GM12891 (cell line): ENCODE measurements at regions not wholly inside any gene's neighbourhood (a gene's known extent, or its start where the extent isn't known, plus 50 kb on each side); places are given as distances from the start of the nearest gene placed in this dataset.

Experiments used
- DNase-seq: peaks from one replicate; pipeline ENCODE4 v3.0.0; 2011; ENCODE audit warnings: low spot score; ENCODE audit not compliant: insufficient read length
- FAIRE-seq: peaks from 2 replicates; lab custom pipeline; 2011; peaks lifted over from hg19 to GRCh38; lab: Jason Lieb, UNC
- PAX5 ChIP-seq: IDR thresholded peaks from 2 replicates; pipeline ENCODE4 v1.6.1; 2011; ENCODE audit warnings: low read length, moderate library complexity, mild to moderate bottlenecking; ENCODE audit not compliant: insufficient read depth, severe bottlenecking
- POLR2A ChIP-seq: IDR thresholded peaks from 2 replicates; pipeline ENCODE4 v1.6.1; 2011; ENCODE audit warnings: low read depth, low read length, control low read depth
- POLR2AphosphoS5 ChIP-seq: IDR thresholded peaks from 2 replicates; pipeline ENCODE4 v1.6.1; 2011; ENCODE audit warnings: low read depth, low read length, control low read depth
- POU2F2 ChIP-seq: IDR thresholded peaks from 2 replicates; pipeline ENCODE4 v1.6.1; 2011; ENCODE audit warnings: low read depth, mild to moderate bottlenecking, control low read depth, low read length, moderate library complexity
- SPI1 ChIP-seq: IDR thresholded peaks from 2 replicates; pipeline ENCODE4 v1.6.1; 2011; ENCODE audit warnings: low read depth, low read length, control low read depth
- TAF1 ChIP-seq: IDR thresholded peaks from 2 replicates; pipeline ENCODE4 v1.6.1; 2011; ENCODE audit warnings: low read depth, low read length, control low read depth

DNA sequence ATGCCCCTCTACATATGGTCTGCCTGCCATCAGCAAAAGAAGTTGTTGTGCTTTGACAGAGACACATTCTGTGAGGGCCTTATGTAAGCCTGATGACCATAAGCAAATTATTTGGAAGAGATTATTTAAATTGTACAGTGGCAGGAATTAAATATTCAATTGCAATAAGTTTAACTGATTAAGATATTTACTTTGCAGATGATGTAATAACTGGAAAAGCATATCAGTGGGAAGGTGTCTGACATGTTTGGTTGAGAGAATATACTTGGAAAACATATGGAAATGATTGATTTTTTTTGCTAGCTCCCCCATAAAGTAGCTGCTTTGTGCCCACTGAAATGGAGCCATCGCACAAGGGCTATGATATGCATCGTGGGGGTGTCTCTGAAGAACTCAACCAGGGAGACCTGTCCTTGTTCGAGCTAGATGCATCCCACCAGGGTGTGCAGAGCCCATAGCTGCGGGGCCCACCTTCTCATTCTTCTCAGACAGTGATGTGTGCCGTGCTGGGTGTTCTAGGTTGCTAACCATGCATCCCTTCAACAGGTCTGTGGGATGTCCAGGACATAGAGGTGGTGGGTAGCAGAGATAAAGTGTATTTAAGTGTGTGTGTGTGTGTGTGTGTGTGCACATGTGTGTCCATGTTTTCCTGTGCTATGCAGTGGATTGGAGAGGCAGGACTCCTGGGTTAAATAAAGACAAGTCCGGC lies 90.4 kb upstream of the PARD3B start:
- no peak for TF ChIP-seq POLR2A
- no peak for TF ChIP-seq PAX5
- no peak for TF ChIP-seq TAF1
- TF ChIP-seq POU2F2 = no peak
- TF ChIP-seq POLR2AphosphoS5 = no peak
- no peak for FAIRE-seq
- no peak for DNase-seq

DNA sequence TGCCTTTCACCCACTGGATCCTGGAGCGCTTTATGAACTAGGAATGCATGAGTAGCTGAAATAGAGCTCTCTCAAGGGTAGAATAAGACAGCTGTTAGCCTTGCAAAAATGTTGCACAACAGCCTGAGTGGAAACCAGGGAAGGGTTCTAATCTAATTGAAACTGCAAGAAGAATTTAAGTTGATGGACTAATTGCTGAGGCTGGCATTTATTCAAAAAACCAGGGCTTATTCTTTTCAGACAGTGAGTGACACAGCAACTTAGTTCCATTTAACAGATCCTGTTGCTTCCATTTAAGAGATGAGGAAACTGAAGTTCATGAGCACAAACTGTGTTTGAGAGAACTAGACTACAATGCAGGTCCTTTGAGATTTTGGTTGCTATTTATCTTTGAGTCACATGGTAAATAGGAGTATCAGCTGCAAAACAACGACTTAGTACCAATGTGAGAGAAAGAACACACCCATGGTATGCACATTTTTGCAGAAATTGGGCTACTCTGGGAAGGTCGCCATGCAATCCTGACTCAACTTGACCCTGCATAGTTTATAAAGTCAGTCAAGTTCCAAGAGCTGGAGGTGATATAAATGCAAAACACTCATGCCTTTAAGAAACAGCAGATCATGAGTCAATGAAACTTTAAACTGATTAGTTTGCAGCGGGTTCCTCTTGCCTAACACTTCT lies 76.4 kb upstream of the PARD3B start:
- DNase-seq = no peak
- TF ChIP-seq POU2F2 (no peak), TAF1 (no peak), POLR2AphosphoS5 (no peak), POLR2A (no peak), PAX5 (no peak), SPI1 (no peak)
- FAIRE-seq = no peak

DNA sequence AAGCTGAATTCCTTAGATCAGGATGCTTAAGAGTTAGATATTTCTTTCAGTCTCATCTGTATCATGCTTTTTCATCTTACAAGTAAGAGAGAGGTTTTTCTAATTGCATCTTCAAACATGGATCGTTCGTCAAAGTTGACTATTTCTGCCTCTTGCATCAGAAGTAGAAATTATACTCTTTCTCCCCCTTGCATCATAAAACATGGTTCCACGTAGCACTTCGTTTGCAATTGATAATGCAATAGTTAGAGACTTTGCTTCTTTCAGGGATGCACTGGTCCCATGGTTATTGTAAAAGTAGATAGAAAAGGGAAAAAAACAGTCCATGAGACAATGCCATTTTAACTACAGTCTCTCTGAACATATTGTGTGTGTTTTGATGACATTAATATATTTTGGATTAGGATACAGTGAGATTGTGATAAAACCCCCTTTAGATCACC lies 75.1 kb upstream of the PARD3B start:
- no peak for FAIRE-seq
- TF ChIP-seq POLR2A = no peak
- TF ChIP-seq SPI1 = no peak
- TF ChIP-seq PAX5 = no peak
- no peak for TF ChIP-seq POU2F2
- no peak for TF ChIP-seq TAF1
- TF ChIP-seq POLR2AphosphoS5 = no peak
- DNase-seq = no peak

DNA sequence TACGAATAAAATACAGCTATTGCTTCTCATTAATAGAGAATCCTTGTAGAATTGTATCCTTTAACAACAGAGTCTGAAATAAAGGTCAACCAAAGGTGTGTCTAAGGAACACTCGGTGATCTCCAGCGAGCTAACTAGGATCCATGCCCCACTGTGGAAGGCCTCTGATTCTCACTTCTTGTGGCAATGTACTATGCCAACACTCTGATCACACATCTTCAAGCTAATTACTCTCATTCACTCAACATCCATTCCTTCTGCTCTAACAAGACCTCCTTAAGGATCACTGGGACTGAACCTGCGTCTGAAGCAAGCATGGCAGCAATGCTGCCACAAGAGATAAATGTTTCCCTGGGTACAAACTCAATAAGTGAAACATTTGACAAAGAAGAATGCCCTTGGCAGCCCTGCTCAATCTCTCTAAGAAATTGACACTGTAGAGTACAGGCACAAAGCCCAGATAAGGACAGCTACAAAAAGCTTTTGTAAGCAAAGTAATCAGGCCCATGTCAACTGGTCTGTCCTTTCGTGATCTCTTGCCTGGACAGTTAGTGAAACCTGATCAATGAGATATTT lies 74.6 kb upstream of the PARD3B start:
- DNase-seq (no peak), FAIRE-seq (no peak)
- no peak for TF ChIP-seq TAF1

DNA sequence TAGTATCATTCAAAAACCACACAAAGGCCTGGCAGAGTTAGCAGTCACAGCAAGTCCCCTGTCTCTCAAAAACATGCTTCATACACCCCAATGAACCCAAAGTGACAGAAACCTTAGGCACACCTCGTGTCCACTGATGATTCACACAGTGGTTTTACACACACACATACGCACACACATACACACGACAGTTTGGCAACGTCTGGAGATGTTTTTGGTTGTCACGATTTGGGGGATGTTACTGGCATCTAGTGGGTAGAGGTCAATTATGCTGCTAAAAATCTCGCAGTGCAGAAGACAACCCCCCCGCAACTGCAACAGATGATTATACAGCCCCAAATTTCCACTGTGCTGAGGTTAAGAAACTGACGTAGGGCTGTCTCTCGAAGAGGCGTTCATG lies 72.9 kb upstream of the PARD3B start:
- FAIRE-seq (no peak), DNase-seq (no peak)
- TF ChIP-seq POLR2AphosphoS5 = no peak
- no peak for TF ChIP-seq POU2F2
- no peak for TF ChIP-seq PAX5
- no peak for TF ChIP-seq SPI1
- TF ChIP-seq TAF1 = no peak
- no peak for TF ChIP-seq POLR2A

DNA sequence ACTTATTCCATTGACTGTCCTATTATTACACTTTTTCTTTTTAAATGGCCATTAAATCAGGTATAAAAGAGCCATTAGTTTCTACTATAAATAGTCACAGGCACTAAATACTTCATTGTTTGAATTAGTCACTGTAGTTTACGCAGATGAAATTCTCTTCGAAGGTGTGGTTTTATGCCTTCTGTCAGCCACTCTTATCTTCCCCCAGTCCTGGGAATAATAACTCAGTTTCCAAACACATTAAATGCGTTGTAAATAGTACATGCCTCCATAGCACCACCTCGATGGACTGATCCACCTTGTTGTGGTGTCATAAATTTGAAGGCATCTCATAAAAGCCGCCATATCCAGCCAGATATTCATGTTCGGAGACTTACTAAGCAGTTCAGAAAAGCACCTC lies 72.1 kb upstream of the PARD3B start:
- FAIRE-seq (no peak), DNase-seq (no peak)
- TF ChIP-seq POLR2A (no peak), TAF1 (no peak), PAX5 (no peak), POLR2AphosphoS5 (no peak), SPI1 (no peak), POU2F2 (no peak)

DNA sequence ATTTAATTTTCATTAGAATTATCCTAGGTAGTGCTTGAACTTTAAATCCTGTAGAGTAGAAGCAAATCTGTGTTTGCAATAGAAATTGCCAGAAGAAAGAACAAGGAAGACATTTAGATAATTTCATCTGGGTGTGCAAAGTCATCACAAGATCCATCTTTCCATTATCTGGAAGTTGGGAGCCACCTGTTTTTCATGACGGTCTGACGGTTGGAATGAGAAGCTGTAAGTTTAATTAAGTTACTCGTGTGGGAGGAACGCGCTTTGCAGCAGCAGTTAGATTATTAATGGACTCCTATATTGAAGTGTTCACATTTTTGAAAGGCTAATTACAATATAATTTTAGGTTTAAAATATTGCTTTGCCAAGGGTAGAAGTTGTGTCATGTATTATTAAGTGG lies 69.9 kb upstream of the PARD3B start:
- TF ChIP-seq TAF1 (no peak), SPI1 (no peak), POU2F2 (no peak), POLR2A (no peak), POLR2AphosphoS5 (no peak), PAX5 (no peak)
- no peak for DNase-seq
- no peak for FAIRE-seq

DNA sequence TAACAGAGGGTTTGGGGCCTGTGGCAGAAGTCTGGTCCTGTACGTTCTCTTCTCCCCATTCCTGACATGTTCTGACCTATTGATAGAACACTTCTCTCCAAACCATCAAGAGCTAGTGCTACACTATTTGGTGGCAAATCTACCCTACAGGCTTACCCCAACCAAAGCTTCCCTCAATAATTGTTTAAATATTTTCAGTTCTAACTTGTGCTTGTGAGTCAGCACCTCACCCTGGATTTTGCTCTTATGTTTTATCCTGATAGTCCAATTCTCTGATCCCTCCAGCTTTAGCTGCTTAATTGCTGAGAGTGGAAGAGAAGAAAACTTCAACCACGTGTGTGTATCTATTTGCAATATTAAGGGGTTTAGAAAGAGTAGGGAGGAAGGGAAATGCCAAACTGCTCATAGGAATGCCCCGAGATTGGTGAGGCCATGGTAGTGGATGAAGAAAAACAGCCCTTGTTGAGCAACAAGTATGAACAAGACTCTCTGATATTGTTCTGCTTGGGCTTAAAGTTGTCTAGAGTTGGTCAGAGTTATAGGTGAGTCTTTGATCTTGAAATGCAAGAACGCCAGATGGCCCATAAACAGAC lies 67.8 kb upstream of the PARD3B start:
- no peak for DNase-seq
- TF ChIP-seq POLR2A (no peak), POU2F2 (no peak), TAF1 (no peak), POLR2AphosphoS5 (no peak), PAX5 (no peak), SPI1 (no peak)
- no peak for FAIRE-seq

DNA sequence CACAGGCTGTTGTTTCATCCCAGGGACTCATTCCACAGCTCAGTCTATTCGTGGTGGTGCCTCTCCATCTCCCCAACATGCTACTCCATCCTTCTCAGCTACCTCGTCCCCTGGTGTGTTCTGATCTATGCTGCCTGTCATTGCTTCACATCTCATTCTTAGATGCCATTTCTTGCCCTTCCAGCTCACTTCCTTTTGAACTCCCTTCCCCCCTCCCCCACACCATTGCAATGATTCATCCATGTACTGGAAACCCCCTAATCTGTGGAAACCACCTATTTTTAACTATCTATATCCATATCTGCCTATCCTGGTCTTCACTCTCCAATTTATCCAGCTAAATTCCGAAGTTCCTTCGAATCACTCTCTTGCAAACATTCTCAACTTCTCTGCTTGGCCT lies 65.7 kb upstream of the PARD3B start:
- TF ChIP-seq POLR2AphosphoS5 = no peak
- no peak for TF ChIP-seq SPI1
- no peak for TF ChIP-seq PAX5
- no peak for TF ChIP-seq POU2F2
- TF ChIP-seq TAF1 = no peak
- TF ChIP-seq POLR2A = no peak
- FAIRE-seq (no peak), DNase-seq (no peak)
